22Rv1 (cell line): ENCODE measurements at regions not wholly inside any gene's neighbourhood (a gene's known extent, or its start where the extent isn't known, plus 50 kb on each side); places are given as distances from the start of the nearest gene placed in this dataset.

Source experiments
- CTCF ChIP-seq: fragments of 450-650 bp; IDR thresholded peaks from 2 replicates; pipeline ENCODE4 v1.5.1; 2017; ENCODE audit warnings: mild to moderate bottlenecking
- ZFX ChIP-seq: fragments of 450-650 bp; IDR thresholded peaks from 2 replicates; pipeline ENCODE4 v1.6.1; 2017; ENCODE audit warnings: antibody characterized with exemption, borderline replicate concordance

- no peak for TF ChIP-seq CTCF
- TF ChIP-seq ZFX, result no peak
Measured at GRCh38 chr4:138320831-138321230, 78.7 kb upstream of the SLC7A11 start.
